ENCODE measurements at regions not wholly inside any gene's neighbourhood (a gene's known extent, or its start where the extent isn't known, plus 50 kb on each side); places are given as distances from the start of the nearest gene placed in this dataset.
"Not testable (repeated sequence)": the region's sequence is repeated elsewhere in the genome, so short reads cannot be mapped to it uniquely, and the experiment has no call there.

GRCh38 chr7:9029681-9030530 is 596.5 kb downstream of the NXPH1 start:
- no peak overlapping the region for H3K27ac Mint-ChIP-seq
- no peak for TF ChIP-seq CTCF (IDR thresholded peaks at IDR 0.05; ENCODE audit: unreplicated experiment)
- no peaks in the 10 kb centered on the region for H3K36me3 Mint-ChIP-seq (ENCODE audit: insufficient read depth)
- no peak overlapping the region for H3K4me3 Mint-ChIP-seq (ENCODE audit: low read depth)
- no peaks in the 10 kb centered on the region for H3K27me3 Mint-ChIP-seq
- no peaks in the 10 kb centered on the region for H3K9me3 Mint-ChIP-seq (ENCODE audit: low read depth)
- no peak for DNase-seq (ENCODE audit: low spot score, unreplicated experiment)
- H3K4me1 Mint-ChIP-seq (ENCODE audit: low read depth), result peaks cover 7% of the 10 kb centered on the region

GRCh38 chr7:9030976-9031375 is 597.6 kb downstream of the NXPH1 start:
- no peaks in the 10 kb centered on the region for H3K9me3 Mint-ChIP-seq (ENCODE audit: low read depth)
- TF ChIP-seq CTCF (IDR thresholded peaks at IDR 0.05; ENCODE audit: unreplicated experiment), result no peak
- DNase-seq (ENCODE audit: low spot score, unreplicated experiment), result no peak
- no peaks in the 10 kb centered on the region for H3K36me3 Mint-ChIP-seq (ENCODE audit: insufficient read depth)
- no peak overlapping the region for H3K27ac Mint-ChIP-seq
- H3K27me3 Mint-ChIP-seq, result no peaks in the 10 kb centered on the region
- H3K4me1 Mint-ChIP-seq (ENCODE audit: low read depth), result peaks cover 2% of the 10 kb centered on the region
- H3K4me3 Mint-ChIP-seq (ENCODE audit: low read depth), result no peak overlapping the region

GRCh38 chr7:9031386-9031785 is 598.0 kb downstream of the NXPH1 start:
- no peak overlapping the region for H3K4me3 Mint-ChIP-seq (ENCODE audit: low read depth)
- no peaks in the 10 kb centered on the region for H3K9me3 Mint-ChIP-seq (ENCODE audit: low read depth)
- no peaks in the 10 kb centered on the region for H3K4me1 Mint-ChIP-seq (ENCODE audit: low read depth)
- H3K36me3 Mint-ChIP-seq (ENCODE audit: insufficient read depth), result no peaks in the 10 kb centered on the region
- no peak for TF ChIP-seq CTCF (IDR thresholded peaks at IDR 0.05; ENCODE audit: unreplicated experiment)
- no peaks in the 10 kb centered on the region for H3K27me3 Mint-ChIP-seq
- DNase-seq (ENCODE audit: low spot score, unreplicated experiment), result no peak
- no peak overlapping the region for H3K27ac Mint-ChIP-seq

- TF ChIP-seq CTCF (IDR thresholded peaks at IDR 0.05; ENCODE audit: unreplicated experiment), result no peak
- Mint-ChIP-seq H3K27me3 (no peaks in the 10 kb centered on the region), H3K4me1 (ENCODE audit: low read depth) (no peaks in the 10 kb centered on the region), H3K36me3 (ENCODE audit: insufficient read depth) (no peaks in the 10 kb centered on the region), H3K9me3 (ENCODE audit: low read depth) (no peaks in the 10 kb centered on the region), H3K27ac (no peak overlapping the region), H3K4me3 (ENCODE audit: low read depth) (no peak overlapping the region)
- DNase-seq (ENCODE audit: low spot score, unreplicated experiment), result no peak
Measured at GRCh38 chr7:9036080-9036479, 602.7 kb downstream of the NXPH1 start.

GRCh38 chr7:9071160-9071762 is 637.9 kb downstream of the NXPH1 start:
- Mint-ChIP-seq H3K4me1 (ENCODE audit: low read depth) (peaks cover 2% of the 10 kb centered on the region), H3K27ac (no peak overlapping the region), H3K27me3 (no peaks in the 10 kb centered on the region), H3K4me3 (ENCODE audit: low read depth) (no peak overlapping the region), H3K9me3 (ENCODE audit: low read depth) (peaks cover 18% of the 10 kb centered on the region), H3K36me3 (ENCODE audit: insufficient read depth) (no peaks in the 10 kb centered on the region)
- TF ChIP-seq CTCF (IDR thresholded peaks at IDR 0.05; ENCODE audit: unreplicated experiment), result no peak
- no peak for DNase-seq (ENCODE audit: low spot score, unreplicated experiment)

- not testable (repeated sequence) for DNase-seq (ENCODE audit: low spot score, unreplicated experiment); H3K27ac Mint-ChIP-seq; H3K4me1 Mint-ChIP-seq (ENCODE audit: low read depth); H3K36me3 Mint-ChIP-seq (ENCODE audit: insufficient read depth); H3K4me3 Mint-ChIP-seq (ENCODE audit: low read depth); H3K27me3 Mint-ChIP-seq
- peaks cover 11% of the 10 kb centered on the region for H3K9me3 Mint-ChIP-seq (ENCODE audit: low read depth)
Measured at GRCh38 chr7:9075774-9076173, 642.4 kb downstream of the NXPH1 start.
